ENCODE measurements at regions not wholly inside any gene's neighbourhood (a gene's known extent, or its start where the extent isn't known, plus 50 kb on each side); places are given as distances from the start of the nearest gene placed in this dataset.

DNA sequence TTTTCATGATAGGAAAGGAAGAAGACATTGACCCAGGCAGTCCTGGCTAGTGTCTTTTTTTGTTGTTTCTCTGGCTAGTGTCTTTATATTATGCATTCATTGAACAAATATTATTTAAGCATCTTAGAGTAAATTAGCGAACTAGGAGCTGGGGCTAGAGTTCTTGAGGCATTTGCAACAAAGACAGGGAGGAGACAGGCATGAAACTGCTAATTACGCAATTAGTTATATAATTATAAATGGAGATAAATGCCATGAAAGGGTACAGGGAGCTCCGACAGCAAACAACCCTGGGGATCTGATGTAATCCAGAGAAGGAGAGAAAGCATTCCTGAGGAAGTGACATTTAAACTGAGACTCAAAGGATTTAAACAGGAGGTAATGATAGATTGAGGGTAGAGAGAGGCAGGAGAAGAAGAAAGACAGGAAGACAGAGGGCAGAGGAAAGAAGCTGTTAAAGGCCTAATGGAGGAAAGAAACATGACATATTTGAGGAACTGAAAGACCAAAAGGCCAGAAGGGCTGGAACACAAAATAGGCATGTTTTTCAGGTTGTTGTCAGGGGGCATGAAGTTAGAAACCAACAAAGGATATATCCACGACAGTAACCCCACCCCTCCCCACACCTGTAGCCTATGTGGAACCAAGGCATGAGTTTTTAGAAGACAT, 99.5 kb upstream of the GJB5 start:
- Mint-ChIP-seq H3K27ac (peak overlapping the region in 3 of 7 donors; percentile 8 to 72 (median 36)), H3K36me3 (no peaks in the 10 kb centered on the region), H3K9me3 (peaks cover 0 to 3% (median 0%) of the 10 kb centered on the region in 7 donors), H3K4me3 (no peak overlapping the region), H3K27me3 (ENCODE audit: low read depth in 3 of 3) (peaks cover 8 to 9% (median 8%) of the 10 kb centered on the region in 3 donors), H3K4me1 (peaks cover 5% of the 10 kb centered on the region)
- Histone ChIP-seq H3K36me3 (replicated peaks in 1 of 2; ENCODE audit: control insufficient read depth in 1 of 2, insufficient read depth in 2 of 2, low read length in 2 of 2) (no peaks in the 10 kb centered on the region), H3K27ac (ENCODE audit: low read depth in 1 of 2, low read length in 2 of 2) (no peak overlapping the region), H3K4me3 (replicated peaks in 1 of 3; ENCODE audit: low read depth in 2 of 3, low read length in 3 of 3) (no peak overlapping the region), H3K9ac (ENCODE audit: insufficient read depth, low read length, poor library complexity, severe bottlenecking) (no peak overlapping the region), H3K4me1 (ENCODE audit: control insufficient read depth in 1 of 2, insufficient read depth in 2 of 2, low read length in 2 of 2) (peaks cover 10 to 12% of the 10 kb centered on the region in 2 donors), H3K9me3 (replicated peaks in 1 of 2; ENCODE audit: control insufficient read depth in 1 of 2, insufficient read depth in 1 of 2, low read length in 2 of 2) (no peaks in the 10 kb centered on the region), H4K20me1 (ENCODE audit: insufficient read depth, low read length) (no peaks in the 10 kb centered on the region), H3K27me3 (ENCODE audit: control insufficient read depth in 2 of 2, insufficient read depth in 2 of 2, low read length in 2 of 2) (no peaks in the 10 kb centered on the region), H3K79me2 (ENCODE audit: insufficient read depth, low read length) (no peaks in the 10 kb centered on the region), H2AFZ (ENCODE audit: insufficient read depth, low read depth, low read length, poor library complexity, severe bottlenecking) (peak overlapping the region; percentile 33), H3K4me2 (replicated peaks; ENCODE audit: extremely low read depth, low read length, poor library complexity, severe bottlenecking) (no peak overlapping the region)
- no peak for DNase-seq
- intact Hi-C loops (cut with micrococcal nuclease) = no loop called here
- TF ChIP-seq, protein P1, sequence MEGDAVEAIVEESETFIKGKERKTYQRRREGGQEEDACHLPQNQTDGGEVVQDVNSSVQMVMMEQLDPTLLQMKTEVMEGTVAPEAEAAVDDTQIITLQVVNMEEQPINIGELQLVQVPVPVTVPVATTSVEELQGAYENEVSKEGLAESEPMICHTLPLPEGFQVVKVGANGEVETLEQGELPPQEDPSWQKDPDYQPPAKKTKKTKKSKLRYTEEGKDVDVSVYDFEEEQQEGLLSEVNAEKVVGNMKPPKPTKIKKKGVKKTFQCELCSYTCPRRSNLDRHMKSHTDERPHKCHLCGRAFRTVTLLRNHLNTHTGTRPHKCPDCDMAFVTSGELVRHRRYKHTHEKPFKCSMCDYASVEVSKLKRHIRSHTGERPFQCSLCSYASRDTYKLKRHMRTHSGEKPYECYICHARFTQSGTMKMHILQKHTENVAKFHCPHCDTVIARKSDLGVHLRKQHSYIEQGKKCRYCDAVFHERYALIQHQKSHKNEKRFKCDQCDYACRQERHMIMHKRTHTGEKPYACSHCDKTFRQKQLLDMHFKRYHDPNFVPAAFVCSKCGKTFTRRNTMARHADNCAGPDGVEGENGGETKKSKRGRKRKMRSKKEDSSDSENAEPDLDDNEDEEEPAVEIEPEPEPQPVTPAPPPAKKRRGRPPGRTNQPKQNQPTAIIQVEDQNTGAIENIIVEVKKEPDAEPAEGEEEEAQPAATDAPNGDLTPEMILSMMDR (IDR thresholded peaks at IDR 0.05) = no peak
- WGBS (ENCODE audit: insufficient coverage) = 38% methylated on average over 2 of the region's 4 CpGs

DNA sequence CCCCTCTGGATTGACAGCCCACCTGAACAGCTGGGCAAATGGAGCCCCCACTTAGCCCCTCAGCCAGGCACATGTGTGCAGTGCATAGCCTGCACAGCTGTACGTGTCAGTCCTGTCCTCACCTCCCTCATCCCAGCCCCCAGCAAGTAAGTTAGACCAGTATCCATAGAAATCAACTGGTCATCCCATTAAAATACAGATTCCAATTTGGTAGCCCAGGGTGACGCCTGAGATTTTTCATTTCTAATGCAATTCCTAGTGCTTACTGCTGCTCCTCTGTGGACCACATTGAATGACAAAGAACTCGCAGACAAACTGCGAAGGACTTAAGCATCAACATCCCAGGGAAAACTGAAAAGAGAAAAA, 99.0 kb upstream of the GJB5 start:
- H3K27ac Mint-ChIP-seq = no peak overlapping the region
- WGBS (ENCODE audit: insufficient coverage) = 95% methylated on average over 4 of the region's 4 CpGs
- no peak for DNase-seq
- no peak overlapping the region for H2AFZ ChIP-seq (ENCODE audit: insufficient read depth, low read depth, low read length, poor library complexity, severe bottlenecking)
- H3K9me3 Mint-ChIP-seq = peaks cover 0 to 3% (median 0%) of the 10 kb centered on the region in 7 donors
- no peaks in the 10 kb centered on the region for H3K36me3 ChIP-seq (replicated peaks in 1 of 2; ENCODE audit: control insufficient read depth in 1 of 2, insufficient read depth in 2 of 2, low read length in 2 of 2)
- H3K36me3 Mint-ChIP-seq = no peaks in the 10 kb centered on the region
- peaks cover 8 to 9% (median 8%) of the 10 kb centered on the region in 3 donors for H3K27me3 Mint-ChIP-seq (ENCODE audit: low read depth in 3 of 3)
- no peak overlapping the region for H3K4me3 Mint-ChIP-seq
- no peaks in the 10 kb centered on the region for H3K9me3 ChIP-seq (replicated peaks in 1 of 2; ENCODE audit: control insufficient read depth in 1 of 2, insufficient read depth in 1 of 2, low read length in 2 of 2)
- H3K4me1 Mint-ChIP-seq = peaks cover 5% of the 10 kb centered on the region
- H3K27ac ChIP-seq (ENCODE audit: low read depth in 1 of 2, low read length in 2 of 2) = no peak overlapping the region
- H3K79me2 ChIP-seq (ENCODE audit: insufficient read depth, low read length) = no peaks in the 10 kb centered on the region
- no peak overlapping the region for H3K4me3 ChIP-seq (replicated peaks in 1 of 3; ENCODE audit: low read depth in 2 of 3, low read length in 3 of 3)
- no peak overlapping the region for H3K9ac ChIP-seq (ENCODE audit: insufficient read depth, low read length, poor library complexity, severe bottlenecking)
- H3K4me2 ChIP-seq (replicated peaks; ENCODE audit: extremely low read depth, low read length, poor library complexity, severe bottlenecking) = no peak overlapping the region
- H3K27me3 ChIP-seq (ENCODE audit: control insufficient read depth in 2 of 2, insufficient read depth in 2 of 2, low read length in 2 of 2) = no peaks in the 10 kb centered on the region
- TF ChIP-seq, protein P1 (IDR thresholded peaks at IDR 0.05) = no peak
- H4K20me1 ChIP-seq (ENCODE audit: insufficient read depth, low read length) = no peaks in the 10 kb centered on the region
- H3K4me1 ChIP-seq (ENCODE audit: control insufficient read depth in 1 of 2, insufficient read depth in 2 of 2, low read length in 2 of 2) = peaks cover 10 to 12% of the 10 kb centered on the region in 2 donors
- intact Hi-C loops (cut with micrococcal nuclease) = no loop called here
